ENCODE measurements at regions not wholly inside any gene's neighbourhood (a gene's known extent, or its start where the extent isn't known, plus 50 kb on each side); places are given as distances from the start of the nearest gene placed in this dataset.

DNA sequence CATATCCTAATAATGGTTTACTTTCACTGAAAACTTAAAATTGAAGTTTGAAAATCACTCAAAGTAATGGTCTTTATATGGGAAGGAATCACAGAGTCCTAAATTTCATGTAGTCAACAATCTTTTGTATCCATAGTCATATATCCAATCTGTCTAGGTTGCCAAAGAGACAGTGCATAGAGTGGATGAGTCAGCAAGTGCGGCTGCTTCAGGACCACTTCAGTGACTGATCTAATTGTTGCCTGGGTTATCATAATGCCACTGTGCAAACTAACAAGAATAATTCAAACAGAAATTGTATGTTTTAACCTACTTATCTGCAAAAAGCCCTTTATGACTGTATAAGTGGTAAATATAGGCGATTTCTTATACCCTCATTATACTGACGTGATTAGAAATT, 211.3 kb upstream of the PRR16 start:
- no peak for DNase-seq (ENCODE audit: low read depth)
- TF ChIP-seq, protein P1, sequence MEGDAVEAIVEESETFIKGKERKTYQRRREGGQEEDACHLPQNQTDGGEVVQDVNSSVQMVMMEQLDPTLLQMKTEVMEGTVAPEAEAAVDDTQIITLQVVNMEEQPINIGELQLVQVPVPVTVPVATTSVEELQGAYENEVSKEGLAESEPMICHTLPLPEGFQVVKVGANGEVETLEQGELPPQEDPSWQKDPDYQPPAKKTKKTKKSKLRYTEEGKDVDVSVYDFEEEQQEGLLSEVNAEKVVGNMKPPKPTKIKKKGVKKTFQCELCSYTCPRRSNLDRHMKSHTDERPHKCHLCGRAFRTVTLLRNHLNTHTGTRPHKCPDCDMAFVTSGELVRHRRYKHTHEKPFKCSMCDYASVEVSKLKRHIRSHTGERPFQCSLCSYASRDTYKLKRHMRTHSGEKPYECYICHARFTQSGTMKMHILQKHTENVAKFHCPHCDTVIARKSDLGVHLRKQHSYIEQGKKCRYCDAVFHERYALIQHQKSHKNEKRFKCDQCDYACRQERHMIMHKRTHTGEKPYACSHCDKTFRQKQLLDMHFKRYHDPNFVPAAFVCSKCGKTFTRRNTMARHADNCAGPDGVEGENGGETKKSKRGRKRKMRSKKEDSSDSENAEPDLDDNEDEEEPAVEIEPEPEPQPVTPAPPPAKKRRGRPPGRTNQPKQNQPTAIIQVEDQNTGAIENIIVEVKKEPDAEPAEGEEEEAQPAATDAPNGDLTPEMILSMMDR (IDR thresholded peaks at IDR 0.05; ENCODE audit: insufficient read depth, low read length), result no peak
- no peak overlapping the region for H3K4me3 ChIP-seq (ENCODE audit: low read depth, low read length)

DNA sequence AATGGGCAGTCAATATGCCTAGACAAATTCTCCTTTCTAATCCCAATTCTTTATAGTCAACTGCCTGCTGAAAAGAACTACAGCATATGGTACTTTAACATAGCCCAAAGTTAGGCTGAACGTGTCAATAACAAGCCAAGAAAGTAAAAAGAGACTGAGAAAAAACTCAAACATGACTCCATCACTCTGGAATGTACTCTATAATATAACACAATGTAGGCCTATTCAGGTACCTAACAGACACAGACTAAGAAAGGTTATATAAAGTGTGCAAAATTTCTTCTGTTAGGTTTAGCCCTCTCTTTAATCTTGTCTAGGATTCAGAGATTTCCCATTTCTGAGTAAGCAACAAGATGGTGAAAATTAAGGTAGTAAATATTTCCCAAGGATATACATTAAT, 209.7 kb upstream of the PRR16 start:
- no peak for DNase-seq (ENCODE audit: low read depth)
- H3K4me3 ChIP-seq (ENCODE audit: low read depth, low read length), result no peak overlapping the region

DNA sequence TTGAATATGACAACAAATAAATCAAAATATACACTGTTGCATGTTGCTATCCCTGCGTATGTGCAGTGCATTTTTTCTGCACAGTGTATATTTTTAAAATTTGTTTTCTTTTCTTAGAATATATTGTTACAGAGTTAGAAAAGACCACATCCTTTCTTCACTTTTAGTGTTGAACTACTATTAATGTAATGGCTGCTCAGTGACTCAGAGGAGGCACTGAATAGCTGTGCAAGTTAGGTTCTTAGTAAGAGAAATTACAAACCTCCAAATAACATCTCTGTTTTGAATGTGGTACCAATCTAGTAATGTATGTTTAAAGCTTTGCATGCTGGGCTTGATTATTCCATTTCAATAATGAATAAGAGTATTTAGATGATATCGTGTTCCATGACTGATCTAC, 208.9 kb upstream of the PRR16 start:
- H3K4me3 ChIP-seq (ENCODE audit: low read depth, low read length), result no peak overlapping the region
- TF ChIP-seq, protein P1 (IDR thresholded peaks at IDR 0.05; ENCODE audit: insufficient read depth, low read length), result no peak
- DNase-seq (ENCODE audit: low read depth), result no peak

More for the DNA sequence above, 209.7 kb upstream of the PRR16 start:
- TF ChIP-seq, protein P1 (IDR thresholded peaks at IDR 0.05; ENCODE audit: insufficient read depth, low read length), result no peak

DNA sequence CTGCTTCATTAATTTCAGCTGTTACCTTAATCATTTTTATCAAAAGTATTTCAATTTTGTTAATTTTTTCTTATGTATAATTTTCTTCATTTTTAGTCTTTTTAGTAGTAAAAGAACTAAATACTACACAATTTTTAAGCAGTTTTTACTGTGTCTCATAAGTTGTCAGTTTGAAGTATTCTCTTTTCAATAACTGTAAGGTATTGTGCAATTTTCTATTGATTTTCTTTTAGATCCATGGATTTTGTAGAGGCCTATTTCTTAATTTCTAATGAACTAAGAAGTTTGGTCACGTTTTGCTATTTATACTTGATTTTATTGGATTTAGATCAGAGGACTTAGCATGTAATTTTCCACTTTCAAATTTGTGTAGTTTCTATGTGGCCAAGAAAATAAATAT, 207.7 kb upstream of the PRR16 start:
- no peak overlapping the region for H3K4me3 ChIP-seq (ENCODE audit: low read depth, low read length)
- no peak for DNase-seq (ENCODE audit: low read depth)
- TF ChIP-seq, protein P1 (IDR thresholded peaks at IDR 0.05; ENCODE audit: insufficient read depth, low read length), result no peak

DNA sequence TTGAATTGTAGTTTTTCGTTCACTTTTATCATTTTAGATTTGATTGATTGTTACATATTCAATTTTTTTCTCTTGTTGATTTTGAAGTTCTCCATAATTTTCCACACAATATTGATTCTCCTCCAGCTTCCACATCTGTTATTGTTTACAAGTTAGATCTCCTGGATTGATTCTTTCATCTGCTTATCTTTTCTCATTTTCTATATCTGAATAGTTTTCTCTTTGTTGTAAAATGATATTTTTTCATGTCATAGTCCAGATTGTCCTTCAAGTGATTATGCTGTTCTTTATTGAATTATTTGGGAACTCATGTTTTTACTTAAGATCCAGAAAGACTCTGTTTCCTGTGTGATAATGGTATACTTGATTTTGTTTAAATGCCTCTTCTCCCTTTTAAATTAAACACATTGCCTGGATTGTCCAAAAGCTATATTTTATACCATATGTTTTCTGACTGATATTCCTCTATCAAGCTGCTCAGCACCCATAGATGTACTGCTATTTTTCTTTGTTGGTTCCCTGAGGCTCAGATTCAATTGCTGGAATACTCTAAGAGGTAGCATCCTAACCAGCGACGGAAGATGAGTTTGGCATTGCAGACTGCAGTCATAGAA, 206.6 kb upstream of the PRR16 start:
- H3K4me3 ChIP-seq (ENCODE audit: low read depth, low read length), result no peak overlapping the region
- TF ChIP-seq, protein P1 (IDR thresholded peaks at IDR 0.05; ENCODE audit: insufficient read depth, low read length), result no peak
- DNase-seq (ENCODE audit: low read depth), result no peak

DNA sequence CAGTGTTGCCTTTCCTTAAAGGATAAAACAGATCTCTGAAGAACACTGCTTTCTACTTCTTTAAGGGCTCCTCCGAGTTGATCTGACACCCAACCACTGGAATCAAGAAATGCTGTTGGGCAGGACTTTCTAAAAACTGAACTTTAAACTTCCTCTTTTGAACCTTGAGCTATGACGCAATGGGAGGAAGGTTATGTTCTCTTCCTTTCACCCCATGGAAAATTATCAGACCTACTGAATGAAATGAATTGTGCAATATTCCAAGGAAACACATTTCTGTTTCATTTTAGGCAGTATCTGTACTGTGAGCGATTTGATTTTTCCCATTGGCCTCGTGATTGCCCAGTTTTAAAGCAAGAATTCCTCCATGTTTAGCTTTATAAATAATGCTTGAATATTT, 206.0 kb upstream of the PRR16 start:
- no peak overlapping the region for H3K4me3 ChIP-seq (ENCODE audit: low read depth, low read length)
- DNase-seq (ENCODE audit: low read depth), result peak; percentile 6
- TF ChIP-seq, protein P1 (IDR thresholded peaks at IDR 0.05; ENCODE audit: insufficient read depth, low read length), result no peak

DNA sequence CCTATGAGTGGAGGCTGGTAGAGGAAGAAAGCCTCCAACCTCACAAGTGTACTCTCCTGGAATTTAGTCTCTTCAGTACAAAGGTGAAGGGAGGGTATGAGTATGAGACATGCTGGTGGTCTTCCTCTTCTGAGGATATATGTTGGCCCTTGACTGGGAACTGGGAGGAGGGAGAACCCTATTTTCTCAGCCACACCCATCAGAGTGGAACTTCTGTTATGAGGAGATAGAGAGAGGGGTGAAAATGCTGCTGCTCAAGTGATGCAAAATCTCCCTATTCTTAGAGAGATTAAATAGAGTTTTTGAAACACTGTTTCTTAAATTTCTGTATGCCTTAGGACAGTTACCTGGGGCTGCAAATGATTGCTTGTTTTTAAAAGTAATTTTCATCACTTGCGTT, 203.4 kb upstream of the PRR16 start:
- no peak overlapping the region for H3K4me3 ChIP-seq (ENCODE audit: low read depth, low read length)
- no peak for DNase-seq (ENCODE audit: low read depth)
- TF ChIP-seq, protein P1 (IDR thresholded peaks at IDR 0.05; ENCODE audit: insufficient read depth, low read length), result no peak

Measured in fibroblast of the aortic adventitia (primary cell).